Liver (tissue), 8 donors: ENCODE measurements at regions not wholly inside any gene's neighbourhood (a gene's known extent, or its start where the extent isn't known, plus 50 kb on each side); places are given as distances from the start of the nearest gene placed in this dataset.
"Not testable (repeated sequence)": the region's sequence is repeated elsewhere in the genome, so short reads cannot be mapped to it uniquely, and the experiment has no call there.

Experiments
- DNase-seq: peaks from one replicate; pipeline ENCODE4 v3.0.0-alpha.2; 2017; ENCODE audit warnings: low spot score
- H3K27ac ChIP-seq, 2 donors: one replicate each; pipeline ENCODE4 v1.7.0; 2013; ENCODE audit warnings: inconsistent platforms in 2 of 2, low read length in 2 of 2, control low read depth in 1 of 2, low read depth in 1 of 2, mild to moderate bottlenecking in 1 of 2
- H3K27me3 ChIP-seq, 4 donors: one replicate each; pipeline versions ENCODE4 v1.6.1 to v1.7.0; 2013; ENCODE audit warnings: low read length in 3 of 4, inconsistent platforms in 1 of 4, mild to moderate bottlenecking in 1 of 4, moderate library complexity in 1 of 4; ENCODE audit not compliant: control insufficient read depth in 4 of 4, insufficient read depth in 4 of 4
- H3K36me3 ChIP-seq, 4 donors: one replicate each; pipeline versions ENCODE4 v1.6.1 to v1.7.0; 2013; ENCODE audit warnings: low read length in 3 of 4, mild to moderate bottlenecking in 3 of 4, low read depth in 1 of 4, moderate library complexity in 1 of 4; ENCODE audit not compliant: control insufficient read depth in 4 of 4, insufficient read depth in 3 of 4
- H3K4me1 ChIP-seq, 4 donors: one replicate each; pipeline versions ENCODE4 v1.6.1 to v1.7.0; 2013; ENCODE audit warnings: low read length in 3 of 4, mild to moderate bottlenecking in 3 of 4, moderate library complexity in 1 of 4; ENCODE audit not compliant: control insufficient read depth in 4 of 4, insufficient read depth in 4 of 4
- H3K4me3 ChIP-seq, 3 donors: one replicate each; pipeline versions ENCODE4 v1.6.1 to v1.7.0; 2013; ENCODE audit warnings: low read length in 3 of 3, control low read depth in 1 of 3, low read depth in 1 of 3, mild to moderate bottlenecking in 1 of 3
- H3K9ac ChIP-seq, 2 donors: one replicate each; pipeline ENCODE4 v1.7.0; 2013; ENCODE audit warnings: low read length in 2 of 2, mild to moderate bottlenecking in 2 of 2, moderate library complexity in 2 of 2, control low read depth in 1 of 2, low read depth in 1 of 2
- H3K9me3 ChIP-seq, 4 donors: one replicate each; pipeline versions ENCODE4 v1.6.1 to v1.7.0; 2013; ENCODE audit warnings: low read length in 3 of 4; ENCODE audit not compliant: control insufficient read depth in 4 of 4
- CTCF ChIP-seq: fragments of 150-350 bp; IDR thresholded peaks from 2 replicates; pipeline ENCODE4 v1.5.1; 2017; ENCODE audit warnings: improper control_type of control experiment, low read depth, low read length; ENCODE audit not compliant: missing input control
- EGR1 ChIP-seq, 2 donors: IDR thresholded peaks; 2 replicates each; pipeline ENCODE4 v1.6.1; 2016 to 2018; ENCODE audit warnings: antibody characterized with exemption in 2 of 2, low read depth in 2 of 2
- FOXA1 ChIP-seq: IDR thresholded peaks from 2 replicates; pipeline ENCODE4 v1.6.1; 2016; ENCODE audit warnings: antibody characterized with exemption
- GABPA ChIP-seq, 2 donors: IDR thresholded peaks in 1 of 2; conservative IDR thresholded peaks in 1 of 2; 2 replicates each; pipeline ENCODE4 v1.6.1; 2016; ENCODE audit warnings: antibody characterized with exemption in 2 of 2, mild to moderate bottlenecking in 1 of 2, moderate library complexity in 1 of 2
- HNF4A ChIP-seq, 2 donors: conservative IDR thresholded peaks; 2 replicates each; pipeline ENCODE4 v1.6.1; 2016; ENCODE audit warnings: antibody characterized with exemption in 2 of 2, mild to moderate bottlenecking in 2 of 2
- HNF4G ChIP-seq: IDR thresholded peaks from 2 replicates; pipeline ENCODE4 v1.6.1; 2016; ENCODE audit warnings: antibody characterized with exemption
- JUND ChIP-seq, 2 donors: IDR thresholded peaks; 2 replicates each; pipeline ENCODE4 v1.6.1; 2016; ENCODE audit warnings: antibody characterized with exemption in 2 of 2
- MAX ChIP-seq: IDR thresholded peaks from 2 replicates; pipeline ENCODE4 v1.6.1; 2016; ENCODE audit warnings: antibody characterized with exemption
- NR2F2 ChIP-seq: IDR thresholded peaks from 2 replicates; pipeline ENCODE4 v1.6.1; 2016; ENCODE audit warnings: antibody characterized with exemption
- RAD21 ChIP-seq, 2 donors: IDR thresholded peaks; 2 replicates each; pipeline ENCODE4 v1.6.1; 2016; ENCODE audit warnings: antibody characterized with exemption in 2 of 2, mild to moderate bottlenecking in 2 of 2
- REST ChIP-seq: IDR thresholded peaks from 2 replicates; pipeline ENCODE4 v1.6.1; 2016; ENCODE audit warnings: antibody characterized with exemption, mild to moderate bottlenecking
- RXRA ChIP-seq, 2 donors: IDR thresholded peaks; 2 replicates each; pipeline ENCODE4 v1.6.1; 2017 to 2018; ENCODE audit warnings: antibody characterized with exemption in 2 of 2, mild to moderate bottlenecking in 1 of 2
- SP1 ChIP-seq: IDR thresholded peaks from 2 replicates; pipeline ENCODE4 v1.6.1; 2018; ENCODE audit warnings: antibody characterized with exemption, mild to moderate bottlenecking
- YY1 ChIP-seq: IDR thresholded peaks from 2 replicates; pipeline ENCODE4 v1.6.1; 2016; ENCODE audit warnings: antibody characterized with exemption, mild to moderate bottlenecking
- ZBTB33 ChIP-seq: IDR thresholded peaks from 2 replicates; pipeline ENCODE4 v1.6.1; 2016; ENCODE audit warnings: antibody characterized with exemption
- WGBS: extraction: QIAGEN DNeasy Blood & Tissue Kit; methylation state at CpG from one replicate; pipeline ENCODE4 v1.1.7; 2013; 5-methylcytosine and 5-hydroxymethylcytosine counted together
- donor health status: healthy.
- donor health status: healthy.
- donor health status: healthy.
- donor health status: healthy.
- donor health status: healthy.

- Histone ChIP-seq H3K27ac (no peak overlapping the region), H3K4me1 (no peaks in the 10 kb centered on the region), H3K4me3 (no peak overlapping the region), H3K9ac (no peak overlapping the region), H3K9me3 (no peaks in the 10 kb centered on the region), H3K27me3 (peaks cover 0 to 7% (median 4%) of the 10 kb centered on the region in 4 donors), H3K36me3 (no peaks in the 10 kb centered on the region)
- TF ChIP-seq RAD21 (IDR thresholded peaks at IDR 0.05) (no peak), FOXA1 (no peak), YY1 (no peak), NR2F2 (no peak), HNF4G (no peak), JUND (IDR thresholded peaks at IDR 0.05) (no peak), ZBTB33 (no peak), REST (no peak), CTCF (no peak), SP1 (no peak), HNF4A (conservative IDR thresholded peaks at IDR 0.05) (no peak), GABPA (IDR thresholded peaks at IDR 0.05 in 1 of 2, conservative IDR thresholded peaks at IDR 0.05 in 1 of 2) (no peak), MAX (no peak), RXRA (IDR thresholded peaks at IDR 0.05) (no peak), EGR1 (IDR thresholded peaks at IDR 0.05; ENCODE audit: low read depth in 2 of 2) (no peak)
- DNase-seq, result no peak
- 52% methylated on average over 18 of the region's 18 CpGs for WGBS
Measured at GRCh38 chr22:27609451-27609888, 192.1 kb downstream of the MN1 start.

- not testable (repeated sequence) for H3K4me3 ChIP-seq, H3K4me1 ChIP-seq, H3K9ac ChIP-seq, DNase-seq, H3K36me3 ChIP-seq, H3K27me3 ChIP-seq, H3K27ac ChIP-seq, H3K9me3 ChIP-seq
- 93% methylated on average over 2 of the region's 4 CpGs for WGBS
Measured at GRCh38 chr22:27610164-27610563, 191.4 kb downstream of the MN1 start.
